ENCODE measurements at regions not wholly inside any gene's neighbourhood (a gene's known extent, or its start where the extent isn't known, plus 50 kb on each side); places are given as distances from the start of the nearest gene placed in this dataset.
"Not testable (repeated sequence)": the region's sequence is repeated elsewhere in the genome, so short reads cannot be mapped to it uniquely, and the experiment has no call there.

DNA sequence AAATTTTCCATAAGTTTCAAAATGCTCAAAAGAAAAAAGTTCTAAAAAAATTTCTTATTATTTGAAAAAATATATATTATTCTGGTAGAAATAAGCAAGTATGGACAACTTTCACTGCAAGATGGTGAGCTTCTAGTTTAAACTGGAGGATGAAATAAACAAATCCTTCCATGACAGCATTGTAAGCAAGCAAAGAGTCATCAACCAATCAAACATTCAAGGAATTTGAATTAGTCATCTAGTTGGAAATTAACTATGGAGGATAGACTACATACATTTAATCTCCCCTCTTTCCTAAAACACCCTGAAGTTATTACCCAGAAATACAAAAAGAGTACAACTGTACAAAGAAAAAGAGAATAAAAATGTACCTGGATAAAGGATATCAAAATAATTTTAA, 51.0 kb upstream of the IRX5 start:
- DNase-seq (ENCODE audit: low spot score), result peak; percentile 65

DNA sequence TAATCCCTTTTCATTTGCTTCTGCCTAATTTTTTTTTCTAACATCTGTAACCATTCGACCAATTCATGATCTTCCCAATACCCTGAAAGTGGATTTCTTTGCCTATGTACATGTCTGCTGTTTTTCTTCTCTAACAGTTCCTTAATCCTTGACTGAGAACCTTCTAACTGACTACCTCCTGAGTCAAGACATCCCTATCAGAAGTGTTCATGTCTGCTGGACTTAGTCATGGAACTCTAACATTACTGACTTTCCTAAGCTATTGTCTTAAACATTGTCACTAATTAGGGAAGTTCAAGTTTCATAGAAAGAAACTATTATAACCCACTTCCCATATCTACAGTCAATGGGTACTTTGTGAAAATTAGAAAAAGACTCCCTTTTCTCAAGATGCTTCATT, 52.4 kb upstream of the IRX5 start:
- peak; percentile 42 for DNase-seq (ENCODE audit: low spot score)

DNA sequence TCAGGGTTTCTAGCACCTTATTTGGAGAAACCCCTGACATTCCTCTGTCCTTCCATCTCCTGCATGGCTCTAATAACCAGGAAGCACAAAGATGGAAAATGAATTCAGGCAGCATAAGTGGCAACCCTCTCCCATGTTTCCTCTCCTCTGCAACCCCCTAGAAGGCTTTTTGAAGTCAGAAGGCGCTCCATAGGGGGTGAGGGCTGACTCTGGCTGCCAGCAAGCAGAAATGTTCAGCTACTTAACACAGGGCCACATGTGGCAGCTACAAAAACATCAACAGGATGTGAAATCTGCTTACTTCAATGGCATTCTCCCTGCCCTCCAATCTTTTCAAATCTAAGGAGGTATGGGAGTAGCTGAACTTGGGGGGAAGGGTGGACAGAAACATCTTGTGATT, 55.2 kb upstream of the IRX5 start:
- no peak for DNase-seq (ENCODE audit: low spot score)

DNA sequence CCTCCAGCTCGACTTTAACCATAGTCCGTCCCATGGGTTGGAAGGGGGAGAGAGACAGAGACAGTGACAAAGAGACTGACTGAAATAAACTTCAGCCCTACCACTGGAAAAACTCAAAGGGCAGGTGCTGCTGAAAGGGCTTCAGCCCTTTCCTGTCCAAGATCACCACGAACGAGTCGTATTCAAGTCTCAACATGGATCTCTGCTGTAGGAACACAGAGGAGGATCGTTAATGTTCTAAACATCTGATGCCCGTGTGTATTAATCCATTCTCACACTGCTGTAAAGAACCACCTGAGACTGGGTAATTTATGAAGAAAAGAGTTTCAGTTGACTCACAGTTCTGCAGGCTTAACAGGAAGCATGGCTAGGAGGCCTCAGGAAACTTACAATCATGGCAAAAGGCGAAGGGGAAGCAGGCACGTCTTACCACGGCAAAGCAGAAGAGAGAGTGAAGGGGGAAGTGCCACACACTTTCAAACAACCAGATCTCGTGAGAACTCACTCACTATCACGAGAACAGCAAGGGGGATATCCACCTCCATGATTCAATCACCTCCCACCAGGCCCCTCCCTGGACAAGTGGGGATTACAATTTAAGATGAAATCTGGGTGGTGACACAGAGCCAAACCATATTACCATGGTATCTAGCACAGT, 56.8 kb upstream of the IRX5 start:
- not testable (repeated sequence) for DNase-seq (ENCODE audit: low spot score)

DNA sequence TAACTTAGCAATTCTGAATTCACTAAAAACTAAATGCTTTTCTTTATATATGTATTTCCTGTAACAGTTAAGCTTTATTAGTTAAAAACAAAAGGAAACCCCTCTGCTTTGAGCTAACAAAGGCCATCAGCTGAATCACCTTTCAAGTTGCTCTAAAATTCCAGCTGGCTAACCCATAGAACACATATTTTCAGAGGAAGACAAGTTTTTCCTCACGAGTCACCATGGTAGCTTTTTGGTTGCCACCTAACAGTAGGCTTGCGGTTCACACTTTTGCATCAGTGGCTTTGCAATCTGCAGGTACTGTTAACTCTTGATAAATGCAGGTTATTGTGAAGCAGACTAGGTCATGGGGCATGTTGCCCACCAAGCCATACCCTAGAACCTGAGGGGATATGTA, 57.6 kb upstream of the IRX5 start:
- DNase-seq (ENCODE audit: low spot score), result peak; percentile 81

DNA sequence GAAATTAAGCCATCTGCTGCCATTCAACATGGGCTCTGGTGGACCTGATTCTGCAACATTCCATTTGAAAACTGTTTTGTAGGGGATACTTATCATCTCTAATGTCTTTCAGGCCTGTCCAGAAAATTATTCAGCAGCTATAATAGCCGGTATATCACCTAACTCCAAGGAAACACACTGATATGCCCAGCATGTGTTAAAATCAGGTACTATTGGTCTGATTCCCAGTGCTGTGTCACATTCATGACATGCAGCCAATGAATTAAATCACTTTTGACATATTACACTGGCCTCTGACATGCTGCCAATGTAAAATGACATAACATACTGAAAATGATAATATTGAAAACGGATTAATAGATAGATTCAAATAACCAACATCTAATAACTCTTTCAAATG, 60.5 kb upstream of the IRX5 start:
- DNase-seq (ENCODE audit: low spot score), result no peak

DNA sequence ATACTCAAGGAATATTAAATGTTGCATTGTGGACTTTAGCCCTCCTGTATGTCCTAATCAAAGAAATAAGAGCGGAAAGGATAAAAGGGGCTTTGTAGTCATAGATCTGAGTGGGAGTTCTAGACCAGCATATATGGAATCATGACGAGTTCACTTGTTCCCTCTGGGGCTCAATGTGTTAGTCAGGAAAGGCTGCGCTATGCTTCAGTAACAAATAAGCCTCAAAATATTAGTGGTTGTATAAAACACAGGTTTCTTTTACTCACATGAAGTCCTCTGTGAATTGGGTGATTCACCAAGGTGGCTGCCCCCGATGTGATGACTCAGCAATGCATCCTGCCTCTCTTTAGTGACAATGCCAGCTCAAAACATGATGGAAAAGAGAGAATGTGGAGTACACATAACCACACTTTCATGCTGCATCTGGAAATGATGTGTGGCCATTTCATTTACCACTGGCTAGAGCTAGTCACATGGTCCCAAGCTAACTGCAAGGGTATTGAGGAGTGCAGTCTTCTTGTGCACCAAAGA, 63.3 kb upstream of the IRX5 start:
- DNase-seq (ENCODE audit: low spot score), result peak; percentile 36

DNA sequence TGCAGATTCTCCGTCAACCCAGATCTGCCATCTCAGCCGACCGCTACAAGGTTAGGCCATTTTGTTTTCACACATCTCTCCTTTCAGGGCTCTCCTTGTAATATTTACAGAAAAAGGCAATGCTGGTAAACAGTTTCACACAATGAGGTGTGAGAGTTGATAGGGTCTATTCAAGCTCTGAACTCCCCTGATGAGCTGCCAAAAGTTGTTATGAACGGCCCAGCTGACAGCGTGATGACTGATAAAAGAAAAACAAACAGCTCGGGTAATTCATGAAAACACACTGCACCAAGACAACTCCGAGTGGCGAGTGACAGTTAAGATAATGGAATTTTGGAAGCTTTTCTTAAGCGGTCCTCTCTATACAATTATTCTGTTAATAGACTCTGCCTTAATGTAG, 68.1 kb upstream of the IRX5 start:
- no peak for DNase-seq (ENCODE audit: low spot score)

DNA sequence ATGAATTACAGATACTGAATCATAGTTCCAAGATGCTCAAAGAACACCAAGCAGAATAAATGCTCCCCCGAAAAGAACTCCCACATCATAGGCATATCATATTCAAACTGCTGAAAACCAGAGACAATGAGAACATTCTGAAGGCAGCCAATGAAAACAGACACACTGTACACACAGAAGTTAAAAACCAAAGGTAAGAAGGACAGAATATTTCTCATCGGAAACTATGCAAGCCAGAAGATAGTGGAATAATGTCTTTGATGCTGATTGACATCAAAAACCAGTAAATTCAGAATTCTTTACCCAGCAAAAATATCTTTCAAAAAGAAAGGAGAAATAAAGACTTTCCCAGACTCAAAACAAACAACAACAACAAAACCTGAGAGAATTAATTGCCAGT, 73.8 kb upstream of the IRX5 start:
- no peak for DNase-seq (ENCODE audit: low spot score)

DNA sequence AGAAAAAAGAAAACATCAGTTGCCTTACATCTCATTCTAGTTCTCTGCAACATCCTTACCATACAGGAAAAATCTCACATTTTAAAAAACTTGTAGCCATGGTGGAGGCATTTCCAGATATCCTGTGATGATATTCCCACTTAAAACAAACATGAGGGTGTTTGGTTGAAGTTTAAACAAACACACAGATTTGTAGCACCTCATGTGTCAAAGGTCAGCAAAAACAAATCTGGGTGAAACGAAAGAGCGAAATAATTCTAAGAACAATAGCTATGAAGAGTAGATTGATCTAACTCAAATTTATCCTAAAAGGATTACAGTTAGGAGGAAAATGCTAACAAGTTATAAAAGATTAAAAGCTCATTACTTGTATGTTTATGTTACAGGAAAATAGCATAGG, 83.1 kb upstream of the IRX5 start:
- DNase-seq (ENCODE audit: low spot score), result no peak

DNA sequence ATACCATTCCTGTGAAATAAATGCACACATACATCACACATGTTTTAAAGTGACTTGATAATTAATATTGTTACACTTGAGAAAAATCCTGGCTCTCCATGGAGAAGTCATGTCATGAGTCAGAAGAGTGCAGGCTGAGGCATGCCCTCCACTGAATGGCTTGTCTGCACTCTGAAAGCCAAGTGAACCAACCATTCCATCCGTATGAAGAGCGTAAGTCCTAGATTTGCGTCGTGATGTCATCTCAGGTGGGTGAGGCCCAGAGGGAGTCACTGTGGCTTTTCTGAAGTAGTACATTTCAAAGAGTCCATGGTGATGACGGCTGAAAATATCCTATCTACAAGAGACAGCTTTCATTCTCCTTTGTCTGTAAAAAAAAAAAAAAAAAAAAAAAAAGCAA, 83.5 kb upstream of the IRX5 start:
- DNase-seq (ENCODE audit: low spot score), result peak; percentile 75

DNA sequence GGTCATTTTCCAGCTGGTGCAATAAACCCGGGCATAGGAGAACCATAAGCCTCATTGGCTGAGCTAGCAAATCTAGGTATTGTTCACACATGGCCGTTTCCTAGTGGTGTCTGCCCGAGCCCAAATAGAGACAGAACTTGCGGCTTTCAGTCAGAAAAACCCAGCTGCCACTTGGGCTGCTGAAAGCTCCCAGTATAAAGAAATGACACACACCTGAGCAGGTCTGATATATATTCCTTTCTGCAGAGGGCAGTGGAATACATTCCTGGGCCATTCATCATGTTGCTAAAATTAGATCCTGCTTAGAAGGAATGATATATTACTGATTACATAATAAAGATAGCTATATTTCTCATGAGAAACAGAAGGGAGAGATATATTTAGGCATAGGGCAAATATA, 83.9 kb upstream of the IRX5 start:
- DNase-seq (ENCODE audit: low spot score), result peak; percentile 83

DNA sequence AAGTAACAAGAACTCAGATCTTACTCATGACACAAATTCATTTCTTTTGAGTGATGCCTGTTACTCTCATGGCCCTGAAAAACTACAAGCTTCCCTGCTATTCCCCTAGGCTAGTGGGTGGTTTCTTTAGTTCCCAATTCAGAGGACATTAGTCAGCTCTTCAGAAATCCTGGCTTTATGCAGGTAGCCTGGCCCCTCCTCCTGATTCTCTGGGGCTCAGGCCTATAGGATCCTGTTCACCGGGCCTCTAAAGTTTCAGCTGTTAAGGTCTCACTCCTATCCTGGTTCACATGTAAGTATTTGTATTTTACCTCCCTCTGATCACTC, 87.3 kb upstream of the IRX5 start:
- DNase-seq (ENCODE audit: low spot score), result no peak

DNA sequence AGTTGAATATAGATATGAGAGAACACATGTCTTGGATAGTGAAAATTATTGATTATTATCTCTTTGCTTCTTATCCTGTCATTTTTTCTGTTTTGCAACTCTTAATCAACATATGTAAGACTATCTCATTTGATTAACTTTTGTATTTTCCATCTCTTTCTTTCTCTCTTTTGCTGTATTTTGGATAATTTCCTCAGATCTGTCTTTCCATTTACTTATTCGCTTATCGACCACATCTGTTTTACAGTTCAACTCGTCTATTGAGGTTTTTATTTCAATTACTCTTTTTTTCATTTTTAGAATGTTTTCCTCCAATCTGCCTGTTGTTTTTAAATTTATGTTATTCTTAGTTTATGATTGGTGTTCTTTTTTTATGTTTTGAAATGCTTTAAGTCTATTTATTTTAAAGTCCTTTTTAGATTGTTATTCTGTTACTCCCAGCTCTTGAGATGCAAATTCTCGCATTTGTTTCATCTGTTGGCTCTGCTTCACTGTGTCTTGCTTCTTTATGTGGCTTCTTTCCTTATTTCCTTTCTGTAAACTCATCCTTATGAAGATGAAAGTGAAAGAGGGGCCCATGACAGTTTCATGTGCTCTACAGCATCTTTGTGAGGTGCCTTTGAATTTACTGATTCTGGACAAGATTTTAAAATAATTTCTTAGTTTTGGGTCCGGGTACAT, 87.8 kb upstream of the IRX5 start:
- DNase-seq (ENCODE audit: low spot score), result no peak

DNA sequence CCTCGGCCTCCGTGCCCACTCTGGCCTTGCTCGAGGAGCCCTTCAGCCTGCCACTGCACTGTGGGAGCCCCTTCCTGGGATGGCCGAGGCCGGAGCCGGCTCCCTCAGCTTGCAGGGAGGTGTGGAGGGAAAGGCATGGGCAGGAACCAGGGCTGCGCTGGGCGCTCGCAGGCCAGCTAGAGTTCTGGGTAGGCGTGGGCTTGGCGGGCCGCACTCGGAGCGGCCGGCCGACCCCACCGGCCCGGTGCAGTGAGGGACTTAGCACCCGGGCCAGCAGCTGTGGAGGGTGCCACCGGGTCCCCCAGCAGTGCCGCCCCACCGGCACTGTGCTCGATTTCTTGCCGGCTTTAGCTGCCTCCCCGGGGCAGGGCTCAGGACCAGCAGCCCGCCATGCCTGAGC, 101.0 kb upstream of the IRX5 start:
- DNase-seq (ENCODE audit: low spot score), result no peak

DNA sequence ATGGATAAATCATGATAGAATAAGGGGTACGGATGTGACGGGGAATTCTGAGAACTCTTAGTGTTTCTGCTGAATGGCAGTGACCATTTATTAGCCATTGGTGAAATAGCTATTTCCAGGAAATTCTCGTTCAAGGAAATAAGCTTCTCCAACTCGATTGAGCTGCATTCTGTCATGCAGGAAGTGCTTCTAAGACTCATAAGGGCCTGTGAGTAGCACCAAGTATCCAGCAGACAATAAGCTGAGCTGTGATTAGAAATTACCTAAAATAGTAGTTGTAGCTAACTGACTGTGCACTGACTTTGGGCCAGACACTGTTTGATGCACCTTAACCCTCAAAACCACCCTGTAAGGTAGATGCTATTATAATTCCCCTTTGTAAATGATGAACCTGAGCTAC, 107.8 kb upstream of the IRX5 start:
- no peak for DNase-seq (ENCODE audit: low spot score)

DNA sequence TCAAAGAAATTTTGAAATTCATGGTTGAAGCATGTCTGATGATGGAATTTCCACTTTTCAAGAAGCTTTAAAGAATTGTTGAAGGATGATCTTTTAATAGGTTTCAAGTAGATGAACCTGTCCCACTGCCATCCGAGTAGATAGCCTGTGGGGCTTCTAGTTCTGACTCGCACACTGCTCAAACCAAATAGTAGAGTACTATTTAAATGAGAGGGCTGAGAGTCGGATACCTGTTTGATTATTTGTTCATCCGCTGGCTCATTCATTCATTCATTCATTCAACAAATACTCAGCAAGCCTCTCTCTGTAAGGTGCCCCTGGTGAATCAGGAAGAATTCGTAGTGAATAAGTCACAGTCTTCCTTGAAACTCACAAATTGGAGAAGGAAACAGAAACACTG, 108.2 kb upstream of the IRX5 start:
- DNase-seq (ENCODE audit: low spot score), result no peak

DNA sequence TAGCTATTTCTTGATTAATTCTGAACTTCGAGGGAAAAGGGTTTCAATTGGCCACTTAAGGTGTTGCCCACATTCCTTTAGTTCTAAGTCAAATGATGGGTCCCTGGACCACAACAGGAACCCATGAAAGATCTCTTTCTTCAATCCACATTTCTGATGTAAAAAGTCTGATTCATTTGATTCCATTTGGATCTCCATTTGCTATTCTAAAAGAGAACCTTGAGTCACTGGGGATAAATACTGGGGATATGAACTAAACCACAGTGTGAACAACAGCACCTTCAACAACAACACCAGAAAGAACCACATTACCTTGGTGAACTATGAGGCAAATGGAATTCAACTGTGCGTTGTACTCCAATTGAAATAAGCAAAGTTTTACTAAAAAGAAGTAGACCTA, 108.9 kb upstream of the IRX5 start:
- DNase-seq (ENCODE audit: low spot score), result no peak

DNA sequence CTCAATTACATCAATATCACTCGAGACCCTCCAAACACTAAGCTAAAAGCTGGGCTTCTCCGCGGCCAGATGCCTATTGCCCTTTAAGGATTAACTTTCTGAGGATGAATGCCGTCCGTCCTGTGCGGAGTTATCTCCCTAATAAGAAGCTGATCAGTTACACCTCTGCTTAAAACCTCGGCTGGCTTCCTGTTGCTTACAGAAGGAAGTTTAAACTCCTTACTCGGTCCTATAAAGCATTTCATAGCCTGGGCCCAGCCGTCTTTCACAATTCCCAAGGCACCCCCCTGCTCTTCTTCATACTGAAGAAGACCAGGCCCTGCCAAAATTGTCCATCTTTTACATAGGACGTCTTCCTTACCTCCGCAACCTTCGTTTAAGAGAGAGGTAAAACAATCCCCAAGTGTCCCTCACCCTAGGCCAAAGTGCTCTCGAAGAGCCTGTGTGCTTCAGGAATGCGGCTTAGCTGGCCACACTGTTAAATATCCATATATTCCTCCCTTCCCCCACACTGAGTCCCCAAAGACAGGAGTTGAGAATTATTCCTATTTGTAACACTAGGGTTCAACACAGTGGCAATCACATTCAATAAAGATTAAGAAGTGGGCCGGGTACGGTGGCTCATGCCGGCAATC, 112.6 kb upstream of the IRX5 start:
- no peak for DNase-seq (ENCODE audit: low spot score)

DNA sequence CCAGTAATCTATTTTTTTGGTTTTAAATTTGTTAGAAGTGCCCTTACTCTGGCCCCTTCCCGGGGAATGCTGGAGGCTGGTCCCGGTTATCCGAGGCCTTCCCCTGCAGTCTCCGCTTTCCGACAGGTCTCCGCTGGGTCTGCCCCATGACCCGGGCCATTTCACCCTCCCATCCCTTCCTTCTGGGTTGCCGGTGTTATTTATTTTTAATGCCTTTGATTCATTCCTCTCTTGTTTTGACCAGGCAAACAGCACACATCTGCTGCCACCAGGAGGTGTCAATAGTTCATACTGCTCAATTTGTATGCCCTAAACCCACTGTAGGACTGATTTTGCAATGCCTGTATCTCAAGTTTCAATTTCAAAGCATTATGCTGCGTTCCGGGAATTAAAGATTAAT, 113.2 kb upstream of the IRX5 start:
- DNase-seq (ENCODE audit: low spot score), result peak; percentile 20

DNA sequence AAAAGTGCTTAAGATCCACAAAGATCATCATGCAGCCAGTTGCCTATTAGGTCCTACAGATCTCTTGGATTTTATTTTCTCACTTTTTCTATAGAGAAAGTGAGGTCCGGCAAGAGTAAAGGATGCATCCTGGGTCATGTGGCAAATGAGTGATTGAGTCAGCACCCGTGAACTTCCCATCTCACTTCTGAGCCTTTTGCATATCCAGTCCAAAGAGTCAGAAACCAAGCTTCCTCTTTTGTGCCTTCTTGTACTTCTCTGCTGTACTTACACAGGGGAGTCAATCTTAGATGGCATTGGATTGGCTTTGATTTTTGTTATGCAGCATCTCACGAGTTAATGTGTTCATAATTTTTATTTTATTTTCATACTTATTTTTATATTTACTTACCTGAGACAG, 114.2 kb upstream of the IRX5 start:
- DNase-seq (ENCODE audit: low spot score), result no peak

DNA sequence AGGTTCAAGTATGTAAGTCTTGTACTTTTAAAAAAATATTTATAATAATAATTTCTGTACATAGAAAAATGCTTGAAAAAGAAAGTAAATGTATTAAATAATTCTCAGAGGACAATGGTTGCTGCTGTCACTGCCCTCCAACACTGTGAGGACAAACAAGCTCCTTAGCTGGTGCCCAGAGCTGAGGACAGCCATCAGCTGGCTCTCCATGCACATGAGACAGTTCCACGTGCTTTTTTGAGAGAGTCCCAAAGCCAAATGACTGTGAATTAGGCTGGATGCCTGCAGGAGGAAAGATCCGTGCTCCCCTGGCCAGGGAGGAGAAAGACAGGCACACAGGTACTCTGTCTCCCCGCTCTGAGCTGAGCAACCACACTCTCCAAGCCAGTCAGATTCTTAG, 115.5 kb upstream of the IRX5 start:
- DNase-seq (ENCODE audit: low spot score), result no peak

DNA sequence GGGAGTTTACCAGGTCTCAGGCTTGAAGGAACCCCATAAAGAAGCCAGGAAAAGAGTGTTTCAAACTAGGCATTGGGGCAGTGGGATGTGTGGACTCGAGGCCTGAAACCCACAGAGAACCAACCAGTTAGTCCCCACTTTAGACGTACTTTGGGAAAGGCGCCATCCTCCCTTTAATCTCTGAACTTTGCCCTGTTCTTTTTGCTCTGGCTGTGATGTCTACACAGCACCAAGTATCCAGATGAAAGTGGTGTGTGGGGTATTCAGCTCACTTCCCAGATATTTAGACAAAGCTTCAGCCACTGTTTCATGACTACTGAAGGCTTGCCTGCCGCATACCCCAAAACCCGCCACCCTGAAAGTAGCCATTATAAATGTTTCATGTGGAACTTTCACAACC, 116.9 kb upstream of the IRX5 start:
- no peak for DNase-seq (ENCODE audit: low spot score)

DNA sequence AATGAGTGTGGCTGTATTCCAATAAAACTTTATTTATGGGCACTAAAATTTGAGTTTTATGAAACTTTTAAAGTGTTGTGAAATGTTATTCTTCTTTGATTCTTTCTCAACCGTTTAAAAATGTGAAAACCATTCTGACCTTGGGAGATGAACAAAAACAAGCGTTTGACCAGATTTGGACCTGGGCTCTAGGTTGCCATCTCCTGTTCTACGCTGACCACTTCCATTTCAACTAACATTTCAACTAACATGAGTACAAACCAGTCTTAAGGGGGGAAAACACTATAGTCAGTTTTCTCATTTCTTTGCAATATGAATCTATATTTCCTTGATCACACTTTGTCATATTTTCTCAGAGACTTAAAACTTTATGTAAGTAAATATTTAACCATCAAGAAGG, 118.4 kb upstream of the IRX5 start:
- DNase-seq (ENCODE audit: low spot score), result no peak

All from kidney tubule cell (primary cell).